IPS DF 4.7 (cell line): ENCODE measurements at regions not wholly inside any gene's neighbourhood (a gene's known extent, or its start where the extent isn't known, plus 50 kb on each side); places are given as distances from the start of the nearest gene placed in this dataset.
"Not testable (repeated sequence)": the region's sequence is repeated elsewhere in the genome, so short reads cannot be mapped to it uniquely, and the experiment has no call there.

Experiments used
- DNase-seq: peaks from one replicate; pipeline ENCODE4 v3.0.0-alpha.2; 2013; ENCODE audit warnings: low spot score; ENCODE audit errors: extremely low read depth

DNA sequence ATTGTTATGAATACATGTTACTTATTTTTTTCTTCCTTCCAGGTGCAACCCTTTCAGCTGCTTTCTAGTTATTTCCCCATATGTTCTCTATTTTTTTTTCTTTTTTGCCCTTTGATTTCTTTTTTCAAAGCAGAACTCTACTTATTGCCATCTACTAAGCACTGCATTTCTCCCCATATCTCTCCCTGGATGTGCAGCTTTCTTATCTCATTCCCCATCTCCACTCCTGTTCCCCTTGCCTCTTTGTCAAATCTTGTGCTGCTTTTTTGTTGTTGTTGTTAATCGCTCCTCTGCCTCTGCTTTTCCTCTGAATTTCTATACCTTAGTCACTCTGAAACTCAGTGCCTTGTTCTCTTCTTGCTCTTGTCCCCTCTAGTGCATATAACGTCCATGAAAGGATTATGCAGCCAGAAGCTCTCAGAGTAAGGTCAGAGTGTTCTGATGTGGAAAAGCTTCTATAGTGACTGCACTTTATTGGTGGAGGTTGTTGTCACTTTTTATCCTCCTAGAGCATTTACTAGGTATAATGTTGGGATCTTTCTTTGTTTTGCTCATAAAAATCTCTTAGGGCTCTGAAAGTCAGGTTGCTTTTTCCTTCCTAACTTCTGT is 51.1 kb upstream of the JADE1 start:
- DNase-seq = no peak

DNA sequence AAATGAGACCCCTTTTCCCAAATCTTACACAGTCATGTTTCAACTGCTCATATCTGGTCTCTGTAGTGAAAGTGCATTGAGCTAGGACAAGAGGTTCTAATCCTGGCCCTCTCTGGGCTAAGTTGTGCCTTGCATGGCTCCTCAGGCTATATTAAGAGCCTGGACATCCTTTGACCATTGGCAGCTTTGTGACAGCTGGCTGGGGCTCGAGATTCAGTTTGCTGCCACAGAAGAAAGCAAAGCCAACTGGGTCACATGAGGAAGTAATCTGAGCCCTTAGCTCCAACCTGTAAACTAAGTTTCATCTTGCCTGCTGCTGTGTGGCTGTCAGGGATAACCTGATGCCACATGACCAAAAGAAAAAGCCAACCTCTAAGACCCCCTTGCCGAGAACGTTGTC is 51.8 kb upstream of the JADE1 start:
- DNase-seq = peak; percentile 14

GRCh38 chr4:128751354-128751753 is 58.1 kb upstream of the JADE1 start:
- no peak for DNase-seq

DNA sequence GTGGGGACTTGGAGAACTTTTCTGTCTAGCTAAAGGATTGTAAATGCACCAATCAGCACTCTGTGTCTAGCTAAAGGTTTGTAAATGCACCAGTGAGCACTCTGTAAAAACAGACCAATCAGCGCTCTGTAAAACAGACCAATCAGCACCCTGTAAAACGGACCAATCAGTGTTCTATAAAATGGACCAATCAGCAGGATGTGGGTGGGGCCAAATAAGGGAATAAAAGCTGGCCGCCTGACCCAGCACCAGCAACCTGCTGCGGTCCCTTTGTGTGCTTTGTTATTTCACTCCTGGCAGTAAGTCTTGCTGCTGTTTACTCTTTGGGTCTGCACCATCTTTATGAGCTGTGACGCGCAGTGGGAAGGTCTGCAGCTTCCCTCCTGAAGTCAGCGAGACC is 67.8 kb upstream of the JADE1 start:
- DNase-seq = not testable (repeated sequence)

- no peak for DNase-seq
These were observed 72.4 kb upstream of the JADE1 start for GRCh38 chr4:128737098-128737513.

GRCh38 chr4:128735714-128736113 is 73.8 kb upstream of the JADE1 start:
- no peak for DNase-seq

GRCh38 chr4:128728190-128728589 is 81.3 kb upstream of the JADE1 start:
- DNase-seq = no peak

DNA sequence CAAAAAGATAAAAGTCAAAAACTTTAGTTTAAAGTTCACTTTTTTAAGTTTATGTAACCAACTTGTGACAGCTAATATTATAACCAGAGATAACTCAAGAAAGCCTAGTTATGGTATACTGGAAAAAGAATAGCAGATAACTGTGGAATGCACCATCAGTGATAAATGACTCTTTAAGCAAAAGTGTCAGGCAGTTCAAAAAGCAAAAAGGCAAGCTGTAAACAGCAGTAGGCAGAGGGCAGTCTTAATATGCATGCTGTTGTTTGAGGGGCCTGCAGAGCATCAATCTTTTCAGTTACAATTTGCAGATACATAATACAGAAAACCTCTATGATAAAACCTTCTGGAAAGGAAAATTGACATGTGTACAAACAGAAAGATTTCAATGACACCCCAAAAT is 81.8 kb upstream of the JADE1 start:
- no peak for DNase-seq

- DNase-seq = no peak
These were observed 84.0 kb upstream of the JADE1 start for GRCh38 chr4:128725405-128726055.

DNA sequence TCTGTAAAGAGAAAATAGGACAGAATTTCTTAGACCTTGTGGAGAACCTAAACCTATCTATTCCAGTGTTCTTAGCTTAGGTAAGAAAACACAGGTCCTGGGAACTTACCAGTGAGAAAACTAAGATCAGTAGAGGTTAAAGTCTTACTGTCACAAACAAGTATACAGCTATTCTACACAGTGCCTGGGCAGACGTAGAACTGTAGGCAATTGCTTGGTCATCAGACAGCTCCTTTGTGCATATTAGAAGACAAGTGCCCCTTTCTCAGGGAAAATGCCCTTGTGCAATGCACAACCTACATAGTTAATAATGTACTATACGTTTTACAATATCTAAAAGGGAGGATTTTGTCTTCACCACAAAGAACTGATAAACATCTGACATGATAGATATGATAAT is 86.6 kb upstream of the JADE1 start:
- DNase-seq = no peak

GRCh38 chr4:128721896-128722295 is 87.6 kb upstream of the JADE1 start:
- DNase-seq = no peak

DNA sequence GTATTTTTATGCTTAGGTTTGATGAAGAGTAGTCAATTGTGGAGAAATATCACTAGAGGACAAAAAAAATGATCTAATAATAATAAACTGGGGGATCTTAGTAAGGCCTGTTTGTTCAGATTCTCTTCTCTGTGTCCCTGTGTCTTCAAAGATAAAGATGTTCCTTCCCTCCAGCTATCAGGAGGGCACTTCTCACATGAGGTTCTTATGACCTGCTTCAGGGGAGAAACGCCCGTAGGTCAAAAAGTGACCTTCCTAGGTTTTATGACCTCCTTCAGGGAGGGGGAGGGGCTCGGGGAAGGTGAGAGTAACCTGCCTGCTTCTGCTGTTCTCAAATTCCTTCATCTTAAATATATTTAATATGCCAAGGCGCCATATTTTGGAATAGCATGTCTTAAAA is 89.2 kb upstream of the JADE1 start:
- DNase-seq = no peak

GRCh38 chr4:128718768-128719167 is 90.7 kb upstream of the JADE1 start:
- DNase-seq = no peak

- no peak for DNase-seq
These were observed 93.2 kb upstream of the JADE1 start for GRCh38 chr4:128716338-128716737.

DNA sequence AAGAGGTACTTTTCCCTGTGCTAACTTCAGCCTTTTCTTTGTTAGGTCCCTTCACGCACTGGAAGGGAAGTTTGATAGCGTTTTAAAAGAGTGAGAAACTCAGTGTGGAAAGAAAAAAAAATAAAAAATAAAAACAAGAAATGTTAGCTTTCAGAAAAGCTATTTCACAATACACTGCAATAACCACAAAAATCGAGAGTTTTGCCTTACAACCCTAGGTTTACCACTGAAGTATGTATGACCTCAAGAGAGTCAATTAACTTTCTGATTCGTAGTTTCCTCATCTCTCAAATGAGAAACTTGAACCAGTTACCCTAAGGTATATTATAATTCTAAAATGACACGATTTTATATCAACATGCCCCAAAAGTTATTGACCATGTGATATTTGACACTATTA is 93.9 kb upstream of the JADE1 start:
- DNase-seq = no peak

DNA sequence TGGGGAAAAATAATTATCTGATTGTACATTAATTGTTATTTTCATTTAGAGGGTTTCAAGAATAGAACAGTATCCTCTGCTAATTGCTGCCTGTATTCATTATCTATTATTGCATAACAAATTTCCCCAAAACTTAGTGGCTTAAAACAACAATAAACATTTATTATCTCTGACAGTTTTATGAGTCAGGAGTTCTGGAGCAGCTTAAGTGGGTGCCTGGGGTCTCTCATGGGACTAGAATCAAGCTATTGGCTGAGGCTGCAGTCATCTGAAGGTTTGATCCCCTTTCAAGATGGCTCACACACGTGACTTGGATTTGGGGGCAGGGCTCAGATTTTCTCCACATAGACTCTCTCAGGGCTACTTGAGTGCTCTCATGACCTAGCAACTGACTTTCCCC is 98.1 kb upstream of the JADE1 start:
- DNase-seq = no peak

DNA sequence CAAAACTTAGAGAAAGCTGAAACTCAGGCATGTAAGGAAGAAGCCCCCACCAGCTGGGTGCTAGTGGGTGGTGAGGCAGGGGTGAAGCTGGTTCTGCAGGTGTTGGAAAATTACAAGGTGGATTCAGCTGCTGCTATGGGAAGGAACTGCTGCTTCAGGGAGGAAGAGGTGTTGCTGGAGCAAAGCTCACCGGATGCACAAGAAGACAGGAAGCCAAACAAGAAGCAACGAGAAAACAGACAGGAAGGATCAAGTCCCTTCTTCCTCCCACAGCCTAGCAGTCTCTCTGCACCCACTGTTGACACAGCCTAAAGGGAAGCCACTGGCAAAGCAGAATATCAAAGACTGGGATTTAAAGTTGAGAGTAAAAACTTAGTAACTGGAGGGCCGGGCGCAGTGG is 100.2 kb upstream of the JADE1 start:
- DNase-seq = no peak

DNA sequence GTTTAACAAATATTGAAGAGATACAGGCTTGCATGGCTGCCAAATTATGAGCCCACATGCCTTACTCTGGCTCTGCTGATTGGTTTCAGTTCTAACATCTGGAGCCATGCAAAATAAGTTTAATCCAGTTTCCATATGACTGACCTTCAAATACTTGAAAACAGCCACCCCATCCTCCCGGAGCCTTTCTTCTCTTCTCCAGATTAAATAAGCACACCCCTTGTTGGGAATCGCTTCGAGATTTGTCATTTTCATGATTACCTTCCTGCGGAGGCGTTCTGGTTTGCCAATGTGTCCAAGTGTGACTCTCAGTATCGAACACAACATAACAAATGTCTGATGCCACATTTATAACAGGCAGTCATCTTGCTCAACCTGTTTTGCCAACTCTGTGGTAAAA is 101.6 kb upstream of the JADE1 start:
- no peak for DNase-seq

GRCh38 chr4:128703948-128704347 is 105.6 kb upstream of the JADE1 start:
- no peak for DNase-seq

DNA sequence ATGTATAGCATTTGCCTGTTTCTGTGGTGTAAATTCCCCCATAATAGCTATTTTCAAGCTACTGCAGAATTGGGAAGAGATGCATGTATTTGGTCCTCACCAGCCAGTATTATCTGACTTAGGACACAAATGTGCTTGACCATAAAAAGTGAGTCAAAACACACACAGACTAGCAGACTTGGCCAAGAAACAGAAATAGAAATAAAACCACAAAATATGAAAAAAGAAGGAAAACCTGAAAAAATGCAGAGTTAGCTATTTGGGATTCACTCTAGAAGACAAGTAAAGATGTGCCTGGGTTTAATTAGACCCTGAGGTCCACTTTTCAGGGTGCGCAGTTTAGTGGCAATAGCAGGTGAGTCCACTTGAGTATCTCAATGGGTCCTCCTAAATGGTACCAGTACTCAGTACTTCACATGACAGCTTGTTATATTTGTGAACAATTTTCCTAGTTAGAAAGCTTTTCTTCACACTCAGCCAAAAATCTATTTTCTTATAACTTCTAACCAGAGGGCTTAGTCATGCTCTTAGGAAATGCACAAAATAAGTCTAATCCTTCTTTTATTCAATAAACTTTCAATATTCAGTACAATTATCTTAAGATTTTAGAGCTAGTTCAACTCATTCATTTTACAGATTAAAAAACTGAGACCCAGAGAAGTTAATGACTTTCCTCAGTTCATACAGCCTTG is 108.7 kb upstream of the JADE1 start:
- no peak for DNase-seq

GRCh38 chr4:128698386-128698785 is 111.1 kb upstream of the JADE1 start:
- DNase-seq = no peak

GRCh38 chr4:128697323-128697722 is 112.2 kb upstream of the JADE1 start:
- DNase-seq = no peak

DNA sequence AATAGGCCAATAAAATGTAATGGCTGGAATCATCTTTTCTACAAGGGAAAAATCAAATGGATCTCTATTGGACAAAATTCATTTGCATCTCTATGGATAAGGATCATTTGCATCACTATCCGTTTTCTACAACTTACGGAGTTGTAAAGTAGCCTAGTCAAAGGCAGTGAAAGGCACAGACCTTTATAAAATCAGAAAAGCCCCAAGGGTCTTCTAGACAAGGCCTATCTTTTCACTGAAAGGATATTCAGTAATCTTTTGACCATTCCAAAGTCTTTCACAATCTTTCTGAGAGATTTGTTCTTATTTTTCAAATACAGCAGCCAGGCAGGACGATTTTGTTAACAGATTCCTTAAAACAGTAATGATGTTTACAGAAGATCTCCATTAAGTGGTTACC is 119.5 kb upstream of the JADE1 start:
- DNase-seq = no peak
